ENCODE measurements at regions not wholly inside any gene's neighbourhood (a gene's known extent, or its start where the extent isn't known, plus 50 kb on each side); places are given as distances from the start of the nearest gene placed in this dataset.

GRCh38 chr3:82088749-82089148, 327.3 kb upstream of the GBE1 start:
- TF ChIP-seq CTCF (IDR thresholded peaks at IDR 0.05) (no peak), POLR2A (IDR thresholded peaks at IDR 0.05) (no peak)

All from Peyer's patch (tissue), 4 donors.